Breast epithelium (tissue), 3 donors: ENCODE measurements at regions not wholly inside any gene's neighbourhood (a gene's known extent, or its start where the extent isn't known, plus 50 kb on each side); places are given as distances from the start of the nearest gene placed in this dataset.

Source experiments
- POLR2A ChIP-seq: fragments of 450-650 bp; IDR thresholded peaks from one replicate; pipeline ENCODE4 v1.6.1; 2016; ENCODE audit warnings: antibody characterized with exemption, mild to moderate bottlenecking, moderate library complexity
- TF ChIP-seq, protein P1 (sequence below), 3 donors: fragments of 450-650 bp; IDR thresholded peaks; one replicate each; pipeline ENCODE4 v1.5.1; 2016 to 2017; ENCODE audit warnings: antibody characterized with exemption in 3 of 3, mild to moderate bottlenecking in 3 of 3, moderate library complexity in 3 of 3

DNA sequence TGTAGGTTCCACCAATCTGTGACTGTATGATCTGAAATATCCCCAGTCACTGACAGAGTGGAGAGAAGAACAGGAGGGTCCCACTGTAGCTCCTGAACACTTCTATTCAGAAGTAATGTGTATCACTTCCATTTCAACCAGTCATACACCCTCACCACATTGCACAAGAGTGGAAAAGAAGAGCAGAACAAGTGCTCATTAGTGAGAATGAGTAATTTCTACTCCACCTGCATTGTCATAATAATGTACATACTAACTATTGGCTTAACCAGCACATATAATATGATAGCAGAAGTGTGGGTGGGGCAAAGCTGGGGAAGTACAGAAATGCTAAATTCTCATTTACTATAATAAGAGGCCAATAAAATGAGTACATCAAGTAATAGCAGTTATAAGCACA, 342.7 kb downstream of the LMO7 start:
- TF ChIP-seq, protein P1, sequence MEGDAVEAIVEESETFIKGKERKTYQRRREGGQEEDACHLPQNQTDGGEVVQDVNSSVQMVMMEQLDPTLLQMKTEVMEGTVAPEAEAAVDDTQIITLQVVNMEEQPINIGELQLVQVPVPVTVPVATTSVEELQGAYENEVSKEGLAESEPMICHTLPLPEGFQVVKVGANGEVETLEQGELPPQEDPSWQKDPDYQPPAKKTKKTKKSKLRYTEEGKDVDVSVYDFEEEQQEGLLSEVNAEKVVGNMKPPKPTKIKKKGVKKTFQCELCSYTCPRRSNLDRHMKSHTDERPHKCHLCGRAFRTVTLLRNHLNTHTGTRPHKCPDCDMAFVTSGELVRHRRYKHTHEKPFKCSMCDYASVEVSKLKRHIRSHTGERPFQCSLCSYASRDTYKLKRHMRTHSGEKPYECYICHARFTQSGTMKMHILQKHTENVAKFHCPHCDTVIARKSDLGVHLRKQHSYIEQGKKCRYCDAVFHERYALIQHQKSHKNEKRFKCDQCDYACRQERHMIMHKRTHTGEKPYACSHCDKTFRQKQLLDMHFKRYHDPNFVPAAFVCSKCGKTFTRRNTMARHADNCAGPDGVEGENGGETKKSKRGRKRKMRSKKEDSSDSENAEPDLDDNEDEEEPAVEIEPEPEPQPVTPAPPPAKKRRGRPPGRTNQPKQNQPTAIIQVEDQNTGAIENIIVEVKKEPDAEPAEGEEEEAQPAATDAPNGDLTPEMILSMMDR (IDR thresholded peaks at IDR 0.05): no peak
- no peak for TF ChIP-seq POLR2A
